Esophagus muscularis mucosa (tissue), 4 donors: ENCODE measurements at regions not wholly inside any gene's neighbourhood (a gene's known extent, or its start where the extent isn't known, plus 50 kb on each side); places are given as distances from the start of the nearest gene placed in this dataset.
"Not testable (repeated sequence)": the region's sequence is repeated elsewhere in the genome, so short reads cannot be mapped to it uniquely, and the experiment has no call there.

Experiments
- DNase-seq: peaks from one replicate; pipeline ENCODE4 v3.0.0-alpha.2; 2017; ENCODE audit errors: extremely low spot score
- H3K27ac ChIP-seq, 4 donors: fragments of 200-600 bp; sonication (generic); replicated peaks in 1 of 4; 1 replicate in 3 of 4; 2 replicates in 1 of 4; pipeline ENCODE4 v1.5.1; 2016 to 2019; ENCODE audit warnings: mild to moderate bottlenecking in 1 of 4
- H3K27me3 ChIP-seq, 4 donors: fragments of 200-600 bp; sonication (generic); one replicate each; pipeline versions ENCODE4 v1.5.1 to v1.6.0; 2016 to 2019
- H3K36me3 ChIP-seq, 4 donors: fragments of 200-600 bp; sonication (generic); one replicate each; pipeline ENCODE4 v1.5.1; 2016 to 2019
- H3K4me1 ChIP-seq, 4 donors: fragments of 200-600 bp; sonication (generic); one replicate each; pipeline ENCODE4 v1.5.1; 2016 to 2019
- H3K4me3 ChIP-seq, 4 donors: fragments of 200-600 bp; sonication (generic); 1 replicate in 2 of 4; 2 replicates in 2 of 4; pipeline ENCODE4 v1.5.1; 2016 to 2019; ENCODE audit warnings: mild to moderate bottlenecking in 4 of 4, moderate library complexity in 1 of 4
- H3K9me3 ChIP-seq, 4 donors: fragments of 200-600 bp; sonication (generic); 1 replicate in 3 of 4; 2 replicates in 1 of 4; pipeline ENCODE4 v1.5.1; 2016 to 2019
- CTCF ChIP-seq, 3 experiments: fragments of 200-600 bp in 2 of 3; fragments of 450-650 bp in 1 of 3; sonication (generic) in 2 of 3; IDR thresholded peaks; one replicate each; pipeline ENCODE4 v1.5.1; 2017 to 2019; ENCODE audit warnings: antibody characterized with exemption in 3 of 3, mild to moderate bottlenecking in 2 of 3, moderate library complexity in 1 of 3
- EP300 ChIP-seq: sonication (generic); formaldehyde crosslinking; IDR thresholded peaks from one replicate; pipeline ENCODE4 v1.6.1; 2017; ENCODE audit warnings: antibody characterized with exemption
- POLR2A ChIP-seq: fragments of 450-650 bp; IDR thresholded peaks from one replicate; pipeline ENCODE4 v1.6.1; 2017; ENCODE audit warnings: antibody characterized with exemption, moderate library complexity, mild to moderate bottlenecking, low read depth
- POLR2AphosphoS5 ChIP-seq, 2 donors: sonication (generic); formaldehyde crosslinking; IDR thresholded peaks; one replicate each; pipeline ENCODE4 v1.6.1; 2017; ENCODE audit warnings: antibody characterized with exemption in 2 of 2
- WGBS: methylation state at CpG from one replicate; pipeline ENCODE4 v1.1.5; 2018; 5-methylcytosine and 5-hydroxymethylcytosine counted together
- intact Hi-C: fragments of 100-400 bp; cut with DNase I; formaldehyde crosslinking; loops from one replicate; pipeline ENCODE4 v1.15.1; 2023

GRCh38 chrX:128438082-128438481 is 385.9 kb upstream of the ACTRT1 start:
- Histone ChIP-seq H3K27ac (no peak overlapping the region), H3K27me3 (no peaks in the 10 kb centered on the region), H3K36me3 (no peaks in the 10 kb centered on the region), H3K4me1 (no peaks in the 10 kb centered on the region), H3K4me3 (no peak overlapping the region), H3K9me3 (no peaks in the 10 kb centered on the region)
- intact Hi-C loops, result no loop called here
- WGBS, result 63% methylated on average over 4 of the region's 4 CpGs
- DNase-seq, result no peak
- TF ChIP-seq CTCF (IDR thresholded peaks at IDR 0.05), result no peak
- TF ChIP-seq POLR2AphosphoS5 (IDR thresholded peaks at IDR 0.05), result no peak
- TF ChIP-seq EP300, result no peak
- no peak for TF ChIP-seq POLR2A

GRCh38 chrX:128436397-128437103 is 384.3 kb upstream of the ACTRT1 start:
- H3K4me3 ChIP-seq, result no peak overlapping the region
- 65% methylated on average over 4 of the region's 4 CpGs for WGBS
- no peaks in the 10 kb centered on the region for H3K27me3 ChIP-seq
- DNase-seq, result no peak
- H3K4me1 ChIP-seq, result no peaks in the 10 kb centered on the region
- H3K27ac ChIP-seq, result no peak overlapping the region
- no peaks in the 10 kb centered on the region for H3K36me3 ChIP-seq
- no peaks in the 10 kb centered on the region for H3K9me3 ChIP-seq
- TF ChIP-seq EP300 (no peak), CTCF (IDR thresholded peaks at IDR 0.05) (no peak), POLR2A (no peak), POLR2AphosphoS5 (IDR thresholded peaks at IDR 0.05) (no peak)
- intact Hi-C loops, result no loop called here

GRCh38 chrX:128425546-128425945 is 373.3 kb upstream of the ACTRT1 start:
- Histone ChIP-seq H3K27ac (no peak overlapping the region), H3K4me3 (no peak overlapping the region), H3K36me3 (no peaks in the 10 kb centered on the region), H3K9me3 (no peaks in the 10 kb centered on the region), H3K4me1 (no peaks in the 10 kb centered on the region), H3K27me3 (no peaks in the 10 kb centered on the region)
- no peak for TF ChIP-seq POLR2A
- TF ChIP-seq POLR2AphosphoS5 (IDR thresholded peaks at IDR 0.05), result no peak
- no peak for TF ChIP-seq EP300
- no peak for TF ChIP-seq CTCF (IDR thresholded peaks at IDR 0.05)
- DNase-seq, result no peak
- intact Hi-C loops, result no loop called here

- no peaks in the 10 kb centered on the region for H3K36me3 ChIP-seq
- H3K4me3 ChIP-seq, result no peak overlapping the region
- H3K4me1 ChIP-seq, result no peaks in the 10 kb centered on the region
- TF ChIP-seq CTCF (IDR thresholded peaks at IDR 0.05) (no peak), EP300 (no peak), POLR2A (no peak), POLR2AphosphoS5 (IDR thresholded peaks at IDR 0.05) (no peak)
- intact Hi-C loops, result no loop called here
- H3K27ac ChIP-seq, result no peak overlapping the region
- no peak for DNase-seq
- H3K9me3 ChIP-seq, result peaks cover 0 to 6% (median 0%) of the 10 kb centered on the region in 4 donors
- WGBS, result 32% methylated on average over 3 of the region's 3 CpGs
- no peaks in the 10 kb centered on the region for H3K27me3 ChIP-seq
Observed at GRCh38 chrX:128408842-128409241, 356.6 kb upstream of the ACTRT1 start.

- H3K27me3 ChIP-seq, result no peaks in the 10 kb centered on the region
- no peak for DNase-seq
- WGBS, result 24% methylated on average over 3 of the region's 3 CpGs
- H3K27ac ChIP-seq, result no peak overlapping the region
- no peaks in the 10 kb centered on the region for H3K9me3 ChIP-seq
- no peaks in the 10 kb centered on the region for H3K36me3 ChIP-seq
- intact Hi-C loops, result no loop called here
- no peaks in the 10 kb centered on the region for H3K4me1 ChIP-seq
- TF ChIP-seq EP300 (no peak), POLR2A (no peak), POLR2AphosphoS5 (IDR thresholded peaks at IDR 0.05) (no peak), CTCF (IDR thresholded peaks at IDR 0.05) (no peak)
- no peak overlapping the region for H3K4me3 ChIP-seq
Observed at GRCh38 chrX:128396601-128397000, 344.4 kb upstream of the ACTRT1 start.

- DNase-seq, intact Hi-C loops: not testable (repeated sequence)
- 73% methylated on average over 3 of the region's 3 CpGs for WGBS
Observed at GRCh38 chrX:128383846-128384245, 331.6 kb upstream of the ACTRT1 start.

More at GRCh38 chrX:128383846-128384245, 331.6 kb upstream of the ACTRT1 start:
- not testable (repeated sequence) for H3K27ac ChIP-seq, H3K9me3 ChIP-seq, H3K27me3 ChIP-seq, H3K4me3 ChIP-seq, H3K36me3 ChIP-seq, H3K4me1 ChIP-seq
